ENCODE measurements at regions not wholly inside any gene's neighbourhood (a gene's known extent, or its start where the extent isn't known, plus 50 kb on each side); places are given as distances from the start of the nearest gene placed in this dataset.

GRCh38 chr3:160108362-160108761 lies 116.9 kb upstream of the C3orf80 start:
- Histone ChIP-seq H3K56ac (replicated peaks; ENCODE audit: insufficient read length, low read depth, low read length) (no peak overlapping the region), H2BK120ac (replicated peaks; ENCODE audit: low read depth, low read length) (no peak overlapping the region), H4K91ac (replicated peaks; ENCODE audit: insufficient read length, low read length) (no peak overlapping the region), H2BK20ac (ENCODE audit: low read length) (no peak overlapping the region), H3K4me1 (replicated peaks in 1 of 4; ENCODE audit: control insufficient read depth in 3 of 4, insufficient read depth in 4 of 4, low read length in 3 of 4) (no peaks in the 10 kb centered on the region), H3K79me2 (ENCODE audit: control insufficient read depth in 1 of 2, insufficient read depth in 2 of 2, low read length in 2 of 2) (no peaks in the 10 kb centered on the region), H3K4me3 (ENCODE audit: extremely low read depth in 1 of 4, insufficient read depth in 2 of 4, low read depth in 3 of 4, low read length in 4 of 4) (no peak overlapping the region), H3K23me2 (ENCODE audit: low read depth, low read length) (no peaks in the 10 kb centered on the region), H3K27me3 (replicated peaks in 1 of 4; ENCODE audit: control insufficient read depth in 3 of 4, extremely low read depth in 1 of 4, insufficient read depth in 3 of 4, low read length in 3 of 4) (no peaks in the 10 kb centered on the region), H3K79me1 (ENCODE audit: low read depth, low read length) (no peaks in the 10 kb centered on the region), H3K27ac (ENCODE audit: low read depth, low read length) (no peak overlapping the region), H4K8ac (ENCODE audit: extremely low read depth, insufficient read depth, low read length) (no peak overlapping the region), H3K36me3 (ENCODE audit: control insufficient read depth in 2 of 4, insufficient read depth in 4 of 4, low read length in 3 of 4) (no peaks in the 10 kb centered on the region), H3K9me3 (ENCODE audit: insufficient read depth in 2 of 2, low read depth in 1 of 2, low read length in 1 of 2) (no peaks in the 10 kb centered on the region), H2AK5ac (ENCODE audit: low read depth, low read length) (no peak overlapping the region), H2AFZ (ENCODE audit: low read length) (no peak overlapping the region), H2BK5ac (ENCODE audit: low read depth, low read length) (no peak overlapping the region), H2BK12ac (ENCODE audit: low read depth, low read length) (no peak overlapping the region), H4K20me1 (replicated peaks in 1 of 2; ENCODE audit: control insufficient read depth in 1 of 2, insufficient read depth in 2 of 2, low read length in 2 of 2) (no peaks in the 10 kb centered on the region), H3K18ac (ENCODE audit: extremely low read depth, low read length) (no peak overlapping the region), H3K4me2 (ENCODE audit: insufficient read depth in 1 of 2, low read depth in 2 of 2, low read length in 2 of 2) (no peak overlapping the region), H4K5ac (ENCODE audit: insufficient read length, low read depth, low read length) (no peak overlapping the region), H3K14ac (ENCODE audit: insufficient read length) (no peak overlapping the region), H3K9ac (replicated peaks in 1 of 4; ENCODE audit: extremely low read depth in 1 of 4, low read depth in 3 of 4, low read length in 3 of 4) (no peak overlapping the region), H3K23ac (ENCODE audit: insufficient read length) (no peak overlapping the region), H2BK15ac (ENCODE audit: low read length) (no peak overlapping the region), H3K4ac (replicated peaks; ENCODE audit: insufficient read length, low read depth, low read length) (no peak overlapping the region)
- no peak for DNase-seq (ENCODE audit: low read depth in 1 of 2, low spot score in 2 of 2)
- 93% methylated on average over 4 of the region's 4 CpGs; no CpG with 5 or more reads in 1 of the 2 experiments for WGBS, 2 experiments (ENCODE audit: extremely low coverage in 1 of 2, insufficient coverage in 1 of 2, insufficient read length in 1 of 2, insufficient replicate concordance in 2 of 2, low coverage in 1 of 2, low lambda C conversion rate in 2 of 2, missing lambda C conversion rate in 1 of 2)
- TF ChIP-seq CTCF (IDR thresholded peaks at IDR 0.05; ENCODE audit: control extremely low read depth in 1 of 3, insufficient read depth in 1 of 3, low read depth in 1 of 3, low read length in 3 of 3): no peak
- TF ChIP-seq BACH1 (IDR thresholded peaks at IDR 0.05; ENCODE audit: low read length): no peak
- TF ChIP-seq GABPA (IDR thresholded peaks at IDR 0.05; ENCODE audit: borderline replicate concordance, insufficient read depth, low read length): no peak
- no peak for TF ChIP-seq EGR1 (IDR thresholded peaks at IDR 0.05; ENCODE audit: borderline replicate concordance, low read depth, low read length)
- no peak for TF ChIP-seq SP4 (IDR thresholded peaks at IDR 0.05; ENCODE audit: low read length)
- no peak for TF ChIP-seq CBX8 (IDR thresholded peaks at IDR 0.05; ENCODE audit: borderline replicate concordance, low read depth, low read length)
- TF ChIP-seq JUN (IDR thresholded peaks at IDR 0.05; ENCODE audit: low read depth, low read length): no peak
- TF ChIP-seq HDAC2 (IDR thresholded peaks at IDR 0.05; ENCODE audit: borderline replicate concordance in 1 of 2, low read depth in 2 of 2, low read length in 2 of 2): no peak
- TF ChIP-seq RFX5 (IDR thresholded peaks at IDR 0.05; ENCODE audit: borderline replicate concordance, low read depth, low read length): no peak
- TF ChIP-seq CHD1 (IDR thresholded peaks at IDR 0.05; ENCODE audit: low read depth, low read length): no peak
- TF ChIP-seq ZNF274 (IDR thresholded peaks at IDR 0.05; ENCODE audit: borderline replicate concordance, extremely low read depth, low read length): no peak
- TF ChIP-seq ATF3 (IDR thresholded peaks at IDR 0.05; ENCODE audit: insufficient read depth, low read depth, low read length): no peak
- FAIRE-seq: no peak
- CTCF ChIA-PET (ENCODE audit: partially characterized antibody): no interaction called here
- POLR2A ChIA-PET (ENCODE audit: partially characterized antibody): no interaction called here

Measured in H1 (cell line).